ENCODE measurements at regions not wholly inside any gene's neighbourhood (a gene's known extent, or its start where the extent isn't known, plus 50 kb on each side); places are given as distances from the start of the nearest gene placed in this dataset.

GRCh38 chrX:134716620-134717012 is 58.3 kb upstream of the PLAC1 start:
- no peak for DNase-seq

- DNase-seq: no peak
These were observed 57.8 kb upstream of the PLAC1 start for GRCh38 chrX:134715930-134716619.

- no peak for DNase-seq
These were observed 56.4 kb upstream of the PLAC1 start for GRCh38 chrX:134714633-134715110.

- no peak for DNase-seq
These were observed 55.4 kb upstream of the PLAC1 start for GRCh38 chrX:134713618-134714107.

- DNase-seq: no peak
These were observed 54.0 kb upstream of the PLAC1 start for GRCh38 chrX:134712272-134712671.

GRCh38 chrX:134711135-134711921 is 53.1 kb upstream of the PLAC1 start:
- DNase-seq: no peak
